Gastrocnemius medialis (tissue), 4 donors: ENCODE measurements at regions not wholly inside any gene's neighbourhood (a gene's known extent, or its start where the extent isn't known, plus 50 kb on each side); places are given as distances from the start of the nearest gene placed in this dataset.

Experiments used
- CTCF ChIP-seq, 5 experiments: fragments of 450-650 bp in 3 of 5; fragments of 200-600 bp in 2 of 5; sonication (generic) in 2 of 5; IDR thresholded peaks in 4 of 5; conservative IDR thresholded peaks in 1 of 5; 1 replicate in 4 of 5; 2 replicates in 1 of 5; pipeline ENCODE4 v1.5.1; 2016 to 2019; ENCODE audit warnings: antibody characterized with exemption in 5 of 5, mild to moderate bottlenecking in 3 of 5, moderate library complexity in 3 of 5
- POLR2A ChIP-seq, 2 donors: fragments of 450-650 bp; IDR thresholded peaks; one replicate each; pipeline ENCODE4 v1.6.1; 2017; ENCODE audit warnings: antibody characterized with exemption in 2 of 2, mild to moderate bottlenecking in 2 of 2, moderate library complexity in 2 of 2

GRCh38 chr3:64853456-64853855, 165.7 kb upstream of the ADAMTS9 start:
- TF ChIP-seq CTCF (IDR thresholded peaks at IDR 0.05 in 4 of 5, conservative IDR thresholded peaks at IDR 0.05 in 1 of 5), result no peak
- no peak for TF ChIP-seq POLR2A (IDR thresholded peaks at IDR 0.05)
